Uterus (tissue), 2 donors: ENCODE measurements at regions not wholly inside any gene's neighbourhood (a gene's known extent, or its start where the extent isn't known, plus 50 kb on each side); places are given as distances from the start of the nearest gene placed in this dataset.

Experiments used
- POLR2A ChIP-seq, 2 donors: fragments of 450-650 bp; IDR thresholded peaks; one replicate each; pipeline ENCODE4 v1.6.1; 2016; ENCODE audit warnings: antibody characterized with exemption in 2 of 2, mild to moderate bottlenecking in 1 of 2, moderate library complexity in 1 of 2
- TF ChIP-seq, protein P1 (sequence below), 4 experiments: fragments of 200-600 bp in 2 of 4; fragments of 450-650 bp in 2 of 4; sonication (generic) in 2 of 4; IDR thresholded peaks; one replicate each; pipeline ENCODE4 v1.5.1; 2016 to 2019; ENCODE audit warnings: antibody characterized with exemption in 4 of 4, mild to moderate bottlenecking in 2 of 4, moderate library complexity in 1 of 4

GRCh38 chr7:156122752-156123354 lies 310.6 kb upstream of the SHH start:
- TF ChIP-seq, protein P1, sequence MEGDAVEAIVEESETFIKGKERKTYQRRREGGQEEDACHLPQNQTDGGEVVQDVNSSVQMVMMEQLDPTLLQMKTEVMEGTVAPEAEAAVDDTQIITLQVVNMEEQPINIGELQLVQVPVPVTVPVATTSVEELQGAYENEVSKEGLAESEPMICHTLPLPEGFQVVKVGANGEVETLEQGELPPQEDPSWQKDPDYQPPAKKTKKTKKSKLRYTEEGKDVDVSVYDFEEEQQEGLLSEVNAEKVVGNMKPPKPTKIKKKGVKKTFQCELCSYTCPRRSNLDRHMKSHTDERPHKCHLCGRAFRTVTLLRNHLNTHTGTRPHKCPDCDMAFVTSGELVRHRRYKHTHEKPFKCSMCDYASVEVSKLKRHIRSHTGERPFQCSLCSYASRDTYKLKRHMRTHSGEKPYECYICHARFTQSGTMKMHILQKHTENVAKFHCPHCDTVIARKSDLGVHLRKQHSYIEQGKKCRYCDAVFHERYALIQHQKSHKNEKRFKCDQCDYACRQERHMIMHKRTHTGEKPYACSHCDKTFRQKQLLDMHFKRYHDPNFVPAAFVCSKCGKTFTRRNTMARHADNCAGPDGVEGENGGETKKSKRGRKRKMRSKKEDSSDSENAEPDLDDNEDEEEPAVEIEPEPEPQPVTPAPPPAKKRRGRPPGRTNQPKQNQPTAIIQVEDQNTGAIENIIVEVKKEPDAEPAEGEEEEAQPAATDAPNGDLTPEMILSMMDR (IDR thresholded peaks at IDR 0.05): no peak
- no peak for TF ChIP-seq POLR2A (IDR thresholded peaks at IDR 0.05)
